GM23338 (cell line): ENCODE measurements at regions not wholly inside any gene's neighbourhood (a gene's known extent, or its start where the extent isn't known, plus 50 kb on each side); places are given as distances from the start of the nearest gene placed in this dataset.

Experiments used
- ATAC-seq: fragments of 200-7000 bp; cut with Tn5 transposase; 3 replicates; pipeline ENCODE4 v1.9.1; 2020
- DNase-seq: peaks from one replicate; pipeline ENCODE4 v3.0.0-alpha.2; 2015; ENCODE audit warnings: low spot score
- H2AFZ ChIP-seq: fragments of 200-600 bp; sonication (generic); 2 replicates; pipeline ENCODE4 v1.8.0; 2016; ENCODE audit warnings: antibody characterized with exemption, mild to moderate bottlenecking, moderate library complexity
- H3F3A ChIP-seq: fragments of 200-600 bp; sonication (generic); replicated peaks from 2 replicates; pipeline ENCODE4 v1.8.0; 2017; ENCODE audit warnings: antibody characterized with exemption, mixed run types, low read depth
- H3K27ac ChIP-seq: fragments of 200-600 bp; sonication (generic); 2 replicates; pipeline ENCODE4 v1.6.1; 2016; ENCODE audit warnings: low read depth
- H3K27me3 ChIP-seq: fragments of 200-600 bp; sonication (generic); 2 replicates; pipeline ENCODE4 v1.8.0; 2016; ENCODE audit warnings: mild to moderate bottlenecking, mixed run types, moderate library complexity; ENCODE audit not compliant: insufficient read depth
- H3K36me3 ChIP-seq: fragments of 200-600 bp; sonication (generic); 2 replicates; pipeline ENCODE4 v1.8.0; 2016; ENCODE audit warnings: mild to moderate bottlenecking; ENCODE audit not compliant: insufficient read depth
- H3K4me1 ChIP-seq: fragments of 200-600 bp; sonication (generic); 2 replicates; pipeline ENCODE4 v1.8.0; 2016; ENCODE audit warnings: mild to moderate bottlenecking, moderate library complexity; ENCODE audit not compliant: insufficient read depth
- H3K4me2 ChIP-seq: fragments of 200-600 bp; sonication (generic); 2 replicates; pipeline ENCODE4 v1.7.1; 2017; ENCODE audit warnings: mixed run types
- H3K4me3 ChIP-seq: fragments of 200-600 bp; sonication (generic); 2 replicates; pipeline ENCODE4 v1.6.1; 2016; ENCODE audit warnings: mixed run types
- H3K79me2 ChIP-seq: fragments of 200-600 bp; sonication (generic); replicated peaks from 2 replicates; pipeline ENCODE4 v1.8.0; 2017; ENCODE audit warnings: mild to moderate bottlenecking; ENCODE audit not compliant: insufficient read depth
- H3K9me2 ChIP-seq: fragments of 200-600 bp; sonication (generic); 2 replicates; pipeline ENCODE4 v1.8.0; 2017; ENCODE audit not compliant: insufficient read depth
- H4K20me1 ChIP-seq: fragments of 200-600 bp; sonication (generic); replicated peaks from 2 replicates; pipeline ENCODE4 v1.8.0; 2017; ENCODE audit warnings: mild to moderate bottlenecking; ENCODE audit not compliant: insufficient read depth
- H3K27ac Mint-ChIP-seq: 2 replicates; pipeline ENCODE4 v1.8.0; 2020; ENCODE audit warnings: inconsistent platforms, mild to moderate bottlenecking, moderate library complexity, mixed read lengths
- H3K27me3 Mint-ChIP-seq: 3 replicates; pipeline ENCODE4 v1.8.0; 2022; ENCODE audit warnings: low read depth, mild to moderate bottlenecking, moderate library complexity, mixed read lengths, inconsistent platforms; ENCODE audit not compliant: insufficient read depth, poor library complexity
- H3K36me3 Mint-ChIP-seq: 3 replicates; pipeline ENCODE4 v1.8.0; 2021; ENCODE audit warnings: low read depth, mild to moderate bottlenecking, inconsistent platforms, moderate library complexity, mixed read lengths
- H3K4me1 Mint-ChIP-seq: 3 replicates; pipeline ENCODE4 v1.8.0; 2020; ENCODE audit warnings: mild to moderate bottlenecking, inconsistent platforms, mixed read lengths
- H3K4me3 Mint-ChIP-seq: 3 replicates; pipeline ENCODE4 v1.8.0; 2021; ENCODE audit warnings: moderate library complexity, mild to moderate bottlenecking, inconsistent platforms, mixed read lengths
- H3K9me3 Mint-ChIP-seq: 3 replicates; pipeline ENCODE4 v1.8.0; 2020; ENCODE audit warnings: moderate library complexity, mild to moderate bottlenecking, inconsistent platforms, mixed read lengths
- CREB1 ChIP-seq: fragments of 250-450 bp; sonication (Bioruptor Pico); IDR thresholded peaks from 2 replicates; pipeline ENCODE4 v1.5.0; 2020; ENCODE audit warnings: low read depth, mild to moderate bottlenecking, moderate library complexity
- EZH2 ChIP-seq: fragments of 200-600 bp; sonication (generic); IDR thresholded peaks from one replicate; pipeline ENCODE4 v1.8.0; 2017; ENCODE audit warnings: antibody characterized with exemption, mild to moderate bottlenecking, low read depth; ENCODE audit not compliant: unreplicated experiment
- EZH2phosphoT487 ChIP-seq: fragments of 200-600 bp; sonication (generic); IDR thresholded peaks from one replicate; pipeline ENCODE4 v1.8.1; 2018; ENCODE audit warnings: antibody characterized with exemption; ENCODE audit not compliant: unreplicated experiment
- NANOG ChIP-seq: IDR thresholded peaks from 2 replicates; pipeline ENCODE4 v1.6.1; 2016; ENCODE audit warnings: antibody characterized with exemption, borderline replicate concordance
- STAT1 ChIP-seq: IDR thresholded peaks from one replicate; pipeline ENCODE4 v1.6.1; 2016; ENCODE audit warnings: antibody characterized with exemption; ENCODE audit not compliant: unreplicated experiment
- ZNF331 ChIP-seq: fragments of 250-450 bp; sonication (Bioruptor Pico); IDR thresholded peaks from 2 replicates; pipeline ENCODE4 v1.5.0; 2020; ENCODE audit warnings: low read depth, mild to moderate bottlenecking, moderate library complexity
- TF ChIP-seq, protein P1 (sequence below): IDR thresholded peaks from 2 replicates; pipeline ENCODE4 v1.6.1; 2016; ENCODE audit warnings: antibody characterized with exemption
- TF ChIP-seq, protein P2 (sequence below): fragments of 250-450 bp; sonication (Bioruptor Pico); IDR thresholded peaks from 2 replicates; pipeline ENCODE4 v1.5.0; 2020; ENCODE audit warnings: mild to moderate bottlenecking, moderate library complexity
- TF ChIP-seq, protein P3 (sequence below), 2 experiments: fragments of 200-600 bp in 1 of 2; sonication (generic) in 1 of 2; conservative IDR thresholded peaks; 2 replicates each; pipeline versions ENCODE4 v1.5.1 to v1.6.1; 2016 to 2017; ENCODE audit warnings: antibody characterized with exemption in 2 of 2, low read depth in 2 of 2, mild to moderate bottlenecking in 2 of 2, moderate library complexity in 1 of 2

DNA sequence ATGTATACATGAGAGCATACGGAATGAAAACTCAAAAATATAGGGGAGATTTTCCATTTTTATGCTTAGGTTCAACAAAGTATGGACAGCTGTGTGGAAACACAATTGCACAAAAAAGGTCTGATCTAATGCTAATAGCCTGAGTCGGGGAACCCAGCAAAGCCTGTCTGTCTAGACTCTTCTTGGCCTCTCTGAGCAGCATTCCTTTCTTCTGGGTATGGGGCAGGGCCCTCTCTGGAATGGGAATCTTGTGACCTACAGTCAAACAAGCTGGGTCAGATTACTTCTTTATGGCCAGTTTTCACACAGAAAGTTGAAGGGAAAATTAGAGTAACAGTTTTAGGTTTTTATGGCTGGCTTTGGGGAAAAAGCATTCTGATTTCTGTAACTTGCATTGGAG, 534.0 kb upstream of the LMO3 start:
- TF ChIP-seq CREB1 (CRISPR knock-in tag) = no peak
- TF ChIP-seq EZH2 = no peak
- TF ChIP-seq ZNF331 = no peak
- H3K27ac Mint-ChIP-seq = no peak overlapping the region
- no peaks in the 10 kb centered on the region for H3K36me3 Mint-ChIP-seq
- DNase-seq = no peak
- Histone ChIP-seq H4K20me1 (no peaks in the 10 kb centered on the region), H3K79me2 (no peaks in the 10 kb centered on the region), H3K36me3 (no peaks in the 10 kb centered on the region), H3K4me1 (no peaks in the 10 kb centered on the region), H3F3A (no peaks in the 10 kb centered on the region), H2AFZ (no peak overlapping the region), H3K4me2 (no peak overlapping the region), H3K9me2 (no peaks in the 10 kb centered on the region), H3K27ac (no peak overlapping the region), H3K27me3 (no peaks in the 10 kb centered on the region), H3K4me3 (no peak overlapping the region)
- H3K9me3 Mint-ChIP-seq = no peaks in the 10 kb centered on the region
- no peak for ATAC-seq
- no peaks in the 10 kb centered on the region for H3K4me1 Mint-ChIP-seq
- no peaks in the 10 kb centered on the region for H3K27me3 Mint-ChIP-seq
- no peak overlapping the region for H3K4me3 Mint-ChIP-seq

- H3K4me3 Mint-ChIP-seq = no peak overlapping the region
- H3K27me3 Mint-ChIP-seq = no peaks in the 10 kb centered on the region
- ATAC-seq (no peak), DNase-seq (no peak)
- H3K4me2 ChIP-seq = no peak overlapping the region
- TF ChIP-seq EZH2 = no peak
- TF ChIP-seq CREB1 (CRISPR knock-in tag) = no peak
- TF ChIP-seq NANOG = no peak
- TF ChIP-seq EZH2phosphoT487 = no peak
- TF ChIP-seq, protein P1, sequence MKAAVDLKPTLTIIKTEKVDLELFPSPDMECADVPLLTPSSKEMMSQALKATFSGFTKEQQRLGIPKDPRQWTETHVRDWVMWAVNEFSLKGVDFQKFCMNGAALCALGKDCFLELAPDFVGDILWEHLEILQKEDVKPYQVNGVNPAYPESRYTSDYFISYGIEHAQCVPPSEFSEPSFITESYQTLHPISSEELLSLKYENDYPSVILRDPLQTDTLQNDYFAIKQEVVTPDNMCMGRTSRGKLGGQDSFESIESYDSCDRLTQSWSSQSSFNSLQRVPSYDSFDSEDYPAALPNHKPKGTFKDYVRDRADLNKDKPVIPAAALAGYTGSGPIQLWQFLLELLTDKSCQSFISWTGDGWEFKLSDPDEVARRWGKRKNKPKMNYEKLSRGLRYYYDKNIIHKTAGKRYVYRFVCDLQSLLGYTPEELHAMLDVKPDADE = no peak
- TF ChIP-seq ZNF331 = no peak
- TF ChIP-seq STAT1 = no peak
- TF ChIP-seq, protein P2, sequence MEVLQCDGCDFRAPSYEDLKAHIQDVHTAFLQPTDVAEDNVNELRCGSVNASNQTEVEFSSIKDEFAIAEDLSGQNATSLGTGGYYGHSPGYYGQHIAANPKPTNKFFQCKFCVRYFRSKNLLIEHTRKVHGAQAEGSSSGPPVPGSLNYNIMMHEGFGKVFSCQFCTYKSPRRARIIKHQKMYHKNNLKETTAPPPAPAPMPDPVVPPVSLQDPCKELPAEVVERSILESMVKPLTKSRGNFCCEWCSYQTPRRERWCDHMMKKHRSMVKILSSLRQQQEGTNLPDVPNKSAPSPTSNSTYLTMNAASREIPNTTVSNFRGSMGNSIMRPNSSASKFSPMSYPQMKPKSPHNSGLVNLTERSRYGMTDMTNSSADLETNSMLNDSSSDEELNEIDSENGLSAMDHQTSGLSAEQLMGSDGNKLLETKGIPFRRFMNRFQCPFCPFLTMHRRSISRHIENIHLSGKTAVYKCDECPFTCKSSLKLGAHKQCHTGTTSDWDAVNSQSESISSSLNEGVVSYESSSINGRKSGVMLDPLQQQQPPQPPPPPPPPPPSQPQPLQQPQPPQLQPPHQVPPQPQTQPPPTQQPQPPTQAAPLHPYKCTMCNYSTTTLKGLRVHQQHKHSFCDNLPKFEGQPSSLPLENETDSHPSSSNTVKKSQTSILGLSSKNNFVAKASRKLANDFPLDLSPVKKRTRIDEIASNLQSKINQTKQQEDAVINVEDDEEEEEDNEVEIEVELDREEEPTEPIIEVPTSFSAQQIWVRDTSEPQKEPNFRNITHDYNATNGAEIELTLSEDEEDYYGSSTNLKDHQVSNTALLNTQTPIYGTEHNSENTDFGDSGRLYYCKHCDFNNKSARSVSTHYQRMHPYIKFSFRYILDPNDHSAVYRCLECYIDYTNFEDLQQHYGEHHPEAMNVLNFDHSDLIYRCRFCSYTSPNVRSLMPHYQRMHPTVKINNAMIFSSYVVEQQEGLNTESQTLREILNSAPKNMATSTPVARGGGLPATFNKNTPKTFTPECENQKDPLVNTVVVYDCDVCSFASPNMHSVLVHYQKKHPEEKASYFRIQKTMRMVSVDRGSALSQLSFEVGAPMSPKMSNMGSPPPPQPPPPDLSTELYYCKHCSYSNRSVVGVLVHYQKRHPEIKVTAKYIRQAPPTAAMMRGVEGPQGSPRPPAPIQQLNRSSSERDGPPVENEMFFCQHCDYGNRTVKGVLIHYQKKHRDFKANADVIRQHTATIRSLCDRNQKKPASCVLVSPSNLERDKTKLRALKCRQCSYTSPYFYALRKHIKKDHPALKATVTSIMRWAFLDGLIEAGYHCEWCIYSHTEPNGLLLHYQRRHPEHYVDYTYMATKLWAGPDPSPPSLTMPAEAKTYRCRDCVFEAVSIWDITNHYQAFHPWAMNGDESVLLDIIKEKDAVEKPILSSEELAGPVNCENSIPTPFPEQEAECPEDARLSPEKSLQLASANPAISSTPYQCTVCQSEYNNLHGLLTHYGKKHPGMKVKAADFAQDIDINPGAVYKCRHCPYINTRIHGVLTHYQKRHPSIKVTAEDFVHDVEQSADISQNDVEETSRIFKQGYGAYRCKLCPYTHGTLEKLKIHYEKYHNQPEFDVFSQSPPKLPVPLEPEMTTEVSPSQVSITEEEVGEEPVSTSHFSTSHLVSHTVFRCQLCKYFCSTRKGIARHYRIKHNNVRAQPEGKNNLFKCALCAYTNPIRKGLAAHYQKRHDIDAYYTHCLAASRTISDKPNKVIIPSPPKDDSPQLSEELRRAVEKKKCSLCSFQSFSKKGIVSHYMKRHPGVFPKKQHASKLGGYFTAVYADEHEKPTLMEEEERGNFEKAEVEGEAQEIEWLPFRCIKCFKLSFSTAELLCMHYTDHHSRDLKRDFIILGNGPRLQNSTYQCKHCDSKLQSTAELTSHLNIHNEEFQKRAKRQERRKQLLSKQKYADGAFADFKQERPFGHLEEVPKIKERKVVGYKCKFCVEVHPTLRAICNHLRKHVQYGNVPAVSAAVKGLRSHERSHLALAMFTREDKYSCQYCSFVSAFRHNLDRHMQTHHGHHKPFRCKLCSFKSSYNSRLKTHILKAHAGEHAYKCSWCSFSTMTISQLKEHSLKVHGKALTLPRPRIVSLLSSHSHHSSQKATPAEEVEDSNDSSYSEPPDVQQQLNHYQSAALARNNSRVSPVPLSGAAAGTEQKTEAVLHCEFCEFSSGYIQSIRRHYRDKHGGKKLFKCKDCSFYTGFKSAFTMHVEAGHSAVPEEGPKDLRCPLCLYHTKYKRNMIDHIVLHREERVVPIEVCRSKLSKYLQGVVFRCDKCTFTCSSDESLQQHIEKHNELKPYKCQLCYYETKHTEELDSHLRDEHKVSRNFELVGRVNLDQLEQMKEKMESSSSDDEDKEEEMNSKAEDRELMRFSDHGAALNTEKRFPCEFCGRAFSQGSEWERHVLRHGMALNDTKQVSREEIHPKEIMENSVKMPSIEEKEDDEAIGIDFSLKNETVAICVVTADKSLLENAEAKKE (CRISPR knock-in tag) = no peak
- TF ChIP-seq, protein P3, sequence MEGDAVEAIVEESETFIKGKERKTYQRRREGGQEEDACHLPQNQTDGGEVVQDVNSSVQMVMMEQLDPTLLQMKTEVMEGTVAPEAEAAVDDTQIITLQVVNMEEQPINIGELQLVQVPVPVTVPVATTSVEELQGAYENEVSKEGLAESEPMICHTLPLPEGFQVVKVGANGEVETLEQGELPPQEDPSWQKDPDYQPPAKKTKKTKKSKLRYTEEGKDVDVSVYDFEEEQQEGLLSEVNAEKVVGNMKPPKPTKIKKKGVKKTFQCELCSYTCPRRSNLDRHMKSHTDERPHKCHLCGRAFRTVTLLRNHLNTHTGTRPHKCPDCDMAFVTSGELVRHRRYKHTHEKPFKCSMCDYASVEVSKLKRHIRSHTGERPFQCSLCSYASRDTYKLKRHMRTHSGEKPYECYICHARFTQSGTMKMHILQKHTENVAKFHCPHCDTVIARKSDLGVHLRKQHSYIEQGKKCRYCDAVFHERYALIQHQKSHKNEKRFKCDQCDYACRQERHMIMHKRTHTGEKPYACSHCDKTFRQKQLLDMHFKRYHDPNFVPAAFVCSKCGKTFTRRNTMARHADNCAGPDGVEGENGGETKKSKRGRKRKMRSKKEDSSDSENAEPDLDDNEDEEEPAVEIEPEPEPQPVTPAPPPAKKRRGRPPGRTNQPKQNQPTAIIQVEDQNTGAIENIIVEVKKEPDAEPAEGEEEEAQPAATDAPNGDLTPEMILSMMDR (conservative IDR thresholded peaks at IDR 0.05; ENCODE audit: low read depth in 2 of 2) = no peak
- H2AFZ ChIP-seq = no peak overlapping the region
- H3K36me3 Mint-ChIP-seq = no peaks in the 10 kb centered on the region
- no peaks in the 10 kb centered on the region for H3K4me1 ChIP-seq
- no peaks in the 10 kb centered on the region for H3F3A ChIP-seq
- H3K79me2 ChIP-seq = no peaks in the 10 kb centered on the region
- H4K20me1 ChIP-seq = no peaks in the 10 kb centered on the region
- H3K4me1 Mint-ChIP-seq = no peaks in the 10 kb centered on the region
- no peak overlapping the region for H3K27ac ChIP-seq
- no peaks in the 10 kb centered on the region for H3K9me3 Mint-ChIP-seq
- peaks cover 3% of the 10 kb centered on the region; the same call in 1 of the 2 replicates for H3K9me2 ChIP-seq
- H3K36me3 ChIP-seq = no peaks in the 10 kb centered on the region
- H3K4me3 ChIP-seq = no peak overlapping the region
- H3K27me3 ChIP-seq = no peaks in the 10 kb centered on the region
- H3K27ac Mint-ChIP-seq = no peak overlapping the region
These were observed 531.4 kb upstream of the LMO3 start for GRCh38 chr12:17137396-17137795.
